ENCODE measurements at regions not wholly inside any gene's neighbourhood (a gene's known extent, or its start where the extent isn't known, plus 50 kb on each side); places are given as distances from the start of the nearest gene placed in this dataset.
A peak's percentile ranks its signal among the peaks of the same experiment; 100 is the strongest.

GRCh38 chr6:159118924-159119323 is 50.3 kb upstream of the FNDC1 start:
- DNase-seq: no peak
- Mint-ChIP-seq H3K27ac (no peak overlapping the region), H3K27me3 (ENCODE audit: low read depth) (peaks cover 2% of the 10 kb centered on the region), H3K4me1 (ENCODE audit: low read depth) (peaks cover 9% of the 10 kb centered on the region), H3K36me3 (ENCODE audit: low read depth) (no peaks in the 10 kb centered on the region), H3K4me3 (no peak overlapping the region), H3K9me3 (ENCODE audit: insufficient read depth) (no peaks in the 10 kb centered on the region)
- ATAC-seq: no peak
- CTCF ChIA-PET: interaction anchor here (0.8 to 2.2 kb wide), 5 partner anchors 9 to 110 kb away, joined by 3 to 18 read pairs (median 7); no protein-coding TSS in a partner anchor
- POLR2A ChIA-PET: no interaction called here

- POLR2A ChIA-PET: no interaction called here
- Mint-ChIP-seq H3K36me3 (ENCODE audit: low read depth) (no peaks in the 10 kb centered on the region), H3K9me3 (ENCODE audit: insufficient read depth) (no peaks in the 10 kb centered on the region), H3K4me3 (no peak overlapping the region), H3K4me1 (ENCODE audit: low read depth) (peaks cover 9% of the 10 kb centered on the region), H3K27ac (no peak overlapping the region), H3K27me3 (ENCODE audit: low read depth) (no peaks in the 10 kb centered on the region)
- no peak for DNase-seq
- CTCF ChIA-PET: interaction anchor here (11.9 kb wide), 1 partner anchor 17 kb away, joined by 170 read pairs; no protein-coding TSS in a partner anchor
- ATAC-seq: no peak
Measured at GRCh38 chr6:159117563-159117962, 51.6 kb upstream of the FNDC1 start.

- no peak for ATAC-seq
- Mint-ChIP-seq H3K4me1 (ENCODE audit: low read depth) (peaks cover 9% of the 10 kb centered on the region), H3K27me3 (ENCODE audit: low read depth) (no peaks in the 10 kb centered on the region), H3K9me3 (ENCODE audit: insufficient read depth) (no peaks in the 10 kb centered on the region), H3K36me3 (ENCODE audit: low read depth) (no peaks in the 10 kb centered on the region), H3K27ac (no peak overlapping the region), H3K4me3 (no peak overlapping the region)
- DNase-seq: no peak
- POLR2A ChIA-PET: no interaction called here
- CTCF ChIA-PET: interaction anchor here (11.9 kb wide), 1 partner anchor 18 kb away, joined by 170 read pairs; no protein-coding TSS in a partner anchor
Measured at GRCh38 chr6:159117046-159117445, 52.2 kb upstream of the FNDC1 start.

GRCh38 chr6:159116343-159116742 is 52.9 kb upstream of the FNDC1 start:
- no peaks in the 10 kb centered on the region for H3K9me3 Mint-ChIP-seq (ENCODE audit: insufficient read depth)
- no peaks in the 10 kb centered on the region for H3K36me3 Mint-ChIP-seq (ENCODE audit: low read depth)
- peaks cover 9% of the 10 kb centered on the region for H3K4me1 Mint-ChIP-seq (ENCODE audit: low read depth)
- DNase-seq (no peak), ATAC-seq (no peak)
- no peaks in the 10 kb centered on the region for H3K27me3 Mint-ChIP-seq (ENCODE audit: low read depth)
- POLR2A ChIA-PET: no interaction called here
- no peak overlapping the region for H3K27ac Mint-ChIP-seq
- CTCF ChIA-PET: interaction anchor here (1.0 to 11.9 kb wide), 4 partner anchors 12 to 109 kb away, joined by 3 to 170 read pairs (median 8); no protein-coding TSS in a partner anchor
- H3K4me3 Mint-ChIP-seq: no peak overlapping the region

GRCh38 chr6:159114569-159114968 is 54.6 kb upstream of the FNDC1 start:
- Mint-ChIP-seq H3K4me1 (ENCODE audit: low read depth) (peaks cover 17% of the 10 kb centered on the region), H3K27me3 (ENCODE audit: low read depth) (no peaks in the 10 kb centered on the region), H3K4me3 (no peak overlapping the region), H3K27ac (no peak overlapping the region), H3K36me3 (ENCODE audit: low read depth) (no peaks in the 10 kb centered on the region), H3K9me3 (ENCODE audit: insufficient read depth) (no peaks in the 10 kb centered on the region)
- no peak for ATAC-seq
- POLR2A ChIA-PET: no interaction called here
- no peak for DNase-seq
- CTCF ChIA-PET: interaction anchor here (1.3 to 11.9 kb wide), 5 partner anchors 10 to 106 kb away, joined by 3 to 170 read pairs (median 6); no protein-coding TSS in a partner anchor

GRCh38 chr6:159113223-159113622 is 56.0 kb upstream of the FNDC1 start:
- ChIA-PET CTCF (interaction anchor here (1.2 to 11.9 kb wide), 4 partner anchors 9 to 105 kb away, joined by 3 to 170 read pairs (median 4); no protein-coding TSS in a partner anchor), POLR2A (interaction anchor here (1.2 kb wide), 1 partner anchor 70 kb away, joined by 3 read pairs; no protein-coding TSS in a partner anchor)
- ATAC-seq (no peak), DNase-seq (no peak)
- Mint-ChIP-seq H3K36me3 (ENCODE audit: low read depth) (no peaks in the 10 kb centered on the region), H3K9me3 (ENCODE audit: insufficient read depth) (no peaks in the 10 kb centered on the region), H3K27ac (no peak overlapping the region), H3K4me3 (no peak overlapping the region), H3K4me1 (ENCODE audit: low read depth) (peaks cover 27% of the 10 kb centered on the region), H3K27me3 (ENCODE audit: low read depth) (no peaks in the 10 kb centered on the region)

DNA sequence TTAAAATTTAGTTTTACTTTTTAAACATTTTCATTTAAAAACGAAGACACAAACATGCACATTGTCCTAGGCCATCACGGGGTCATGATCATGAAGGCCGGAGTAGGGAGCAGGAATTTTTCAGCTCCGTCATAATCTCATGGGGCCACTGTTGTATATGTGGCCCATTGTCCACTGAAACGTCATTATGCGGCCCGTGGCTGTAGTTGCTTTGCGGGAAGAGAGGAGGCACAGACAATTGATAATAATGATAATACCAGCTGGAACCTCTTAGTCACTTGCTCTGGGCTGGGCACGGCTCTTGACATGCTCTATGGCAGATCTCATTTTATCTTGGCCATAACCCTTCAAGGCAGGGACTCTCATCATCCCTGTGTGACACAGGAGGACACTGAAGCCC is 56.5 kb upstream of the FNDC1 start:
- POLR2A ChIA-PET: interaction anchor here (1.2 kb wide), 1 partner anchor 69 kb away, joined by 3 read pairs; no protein-coding TSS in a partner anchor
- no peak for ATAC-seq

DNA sequence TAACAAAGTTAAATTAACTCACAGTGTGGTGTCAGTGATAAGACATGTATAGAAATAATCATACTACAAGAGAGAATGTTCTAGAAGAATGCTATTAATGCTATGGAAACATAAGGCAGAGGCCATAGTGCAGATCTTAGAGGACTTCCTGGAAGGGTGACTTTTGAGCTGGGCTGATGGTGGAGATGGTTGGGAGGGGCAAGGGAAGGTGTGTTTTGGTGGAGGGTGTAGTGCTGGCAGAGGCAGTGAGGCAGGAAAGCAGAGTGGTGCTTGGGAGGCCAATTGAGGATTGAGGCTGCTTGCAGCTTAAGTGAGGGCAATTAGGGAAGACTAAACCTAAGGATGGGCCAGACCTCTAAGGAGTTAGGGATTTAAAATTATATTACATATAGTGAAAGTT is 58.5 kb upstream of the FNDC1 start:
- ATAC-seq: no peak
- Mint-ChIP-seq H3K9me3 (ENCODE audit: insufficient read depth) (no peaks in the 10 kb centered on the region), H3K4me1 (ENCODE audit: low read depth) (peaks cover 51% of the 10 kb centered on the region), H3K36me3 (ENCODE audit: low read depth) (no peaks in the 10 kb centered on the region), H3K27me3 (ENCODE audit: low read depth) (no peaks in the 10 kb centered on the region), H3K4me3 (no peak overlapping the region), H3K27ac (peak overlapping the region; percentile 64)
- DNase-seq: no peak
- ChIA-PET POLR2A (interaction anchor here (1.0 to 19.7 kb wide), 3 partner anchors 12 to 70 kb away, joined by 3 to 361 read pairs (median 3); partner anchors contain the start of gene TAGAP), CTCF (interaction anchor here (0.7 to 18.9 kb wide), 22 partner anchors 8 to 338 kb away, joined by 3 to 522 read pairs (median 6); partner anchors contain the start of genes RSPH3 and TAGAP)

More for the DNA sequence above, 56.5 kb upstream of the FNDC1 start:
- H3K36me3 Mint-ChIP-seq (ENCODE audit: low read depth): no peaks in the 10 kb centered on the region
- CTCF ChIA-PET: interaction anchor here (1.2 to 11.9 kb wide), 4 partner anchors 9 to 104 kb away, joined by 3 to 170 read pairs (median 4); no protein-coding TSS in a partner anchor
- no peaks in the 10 kb centered on the region for H3K9me3 Mint-ChIP-seq (ENCODE audit: insufficient read depth)
- no peak overlapping the region for H3K27ac Mint-ChIP-seq
- peaks cover 32% of the 10 kb centered on the region for H3K4me1 Mint-ChIP-seq (ENCODE audit: low read depth)
- no peak for DNase-seq
- no peaks in the 10 kb centered on the region for H3K27me3 Mint-ChIP-seq (ENCODE audit: low read depth)
- no peak overlapping the region for H3K4me3 Mint-ChIP-seq

GRCh38 chr6:159110013-159110412 is 59.2 kb upstream of the FNDC1 start:
- H3K27ac Mint-ChIP-seq: no peak overlapping the region
- peak; percentile 60 for DNase-seq

DNA sequence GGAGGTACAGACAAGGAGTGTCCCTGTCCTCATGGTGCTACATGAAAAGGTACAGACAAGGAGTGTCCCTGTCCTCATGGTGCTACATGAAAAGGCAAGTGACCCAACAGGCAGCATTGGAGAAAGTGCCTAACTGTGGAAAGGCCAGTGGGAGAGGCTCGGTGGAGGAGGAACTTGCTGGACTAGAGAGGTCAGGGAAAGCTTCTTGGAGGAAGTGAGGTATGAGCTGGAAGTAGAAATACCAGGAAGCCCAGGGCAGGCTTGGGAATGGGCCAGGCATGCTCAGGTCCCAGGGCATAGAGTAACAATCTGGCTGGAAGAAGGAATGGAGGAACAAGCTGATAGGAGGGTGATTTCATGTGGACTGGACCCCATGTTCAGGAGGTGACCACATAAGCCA is 59.8 kb upstream of the FNDC1 start:
- H3K4me3 Mint-ChIP-seq: no peak overlapping the region
- no peaks in the 10 kb centered on the region for H3K36me3 Mint-ChIP-seq (ENCODE audit: low read depth)
- ATAC-seq (no peak), DNase-seq (no peak)
- ChIA-PET POLR2A (interaction anchor here (0.6 to 19.7 kb wide), 2 partner anchors 69 to 110 kb away, joined by 3 to 361 read pairs; partner anchors contain the start of gene TAGAP), CTCF (interaction anchor here (0.9 to 18.9 kb wide), 28 partner anchors 10 to 316 kb away, joined by 3 to 522 read pairs (median 5); partner anchors contain the start of genes RSPH3 and TAGAP)
- H3K9me3 Mint-ChIP-seq (ENCODE audit: insufficient read depth): no peaks in the 10 kb centered on the region
- H3K4me1 Mint-ChIP-seq (ENCODE audit: low read depth): peaks cover 65% of the 10 kb centered on the region
- no peaks in the 10 kb centered on the region for H3K27me3 Mint-ChIP-seq (ENCODE audit: low read depth)
- peak overlapping the region; percentile 12 for H3K27ac Mint-ChIP-seq

More at GRCh38 chr6:159110013-159110412, 59.2 kb upstream of the FNDC1 start:
- peaks cover 59% of the 10 kb centered on the region for H3K4me1 Mint-ChIP-seq (ENCODE audit: low read depth)
- no peak overlapping the region for H3K4me3 Mint-ChIP-seq
- no peaks in the 10 kb centered on the region for H3K36me3 Mint-ChIP-seq (ENCODE audit: low read depth)
- no peak for ATAC-seq
- no peaks in the 10 kb centered on the region for H3K27me3 Mint-ChIP-seq (ENCODE audit: low read depth)
- no peaks in the 10 kb centered on the region for H3K9me3 Mint-ChIP-seq (ENCODE audit: insufficient read depth)
- ChIA-PET CTCF (interaction anchor here (0.6 to 18.9 kb wide), 34 partner anchors 9 to 684 kb away, joined by 3 to 522 read pairs (median 5); partner anchors contain the start of genes RSPH3 and TAGAP), POLR2A (interaction anchor here (0.6 to 19.7 kb wide), 3 partner anchors 11 to 111 kb away, joined by 3 to 361 read pairs (median 3); partner anchors contain the start of gene TAGAP)

GRCh38 chr6:159108426-159108985 is 60.7 kb upstream of the FNDC1 start:
- POLR2A ChIA-PET: interaction anchor here (19.7 kb wide), 1 partner anchor 68 kb away, joined by 361 read pairs; the partner anchor contains the start of gene TAGAP
- peak overlapping the region; percentile 75 for H3K4me3 Mint-ChIP-seq
- DNase-seq: peak; percentile 14

More at GRCh38 chr6:159108426-159108985, 60.7 kb upstream of the FNDC1 start:
- Mint-ChIP-seq H3K27me3 (ENCODE audit: low read depth) (no peaks in the 10 kb centered on the region), H3K4me1 (ENCODE audit: low read depth) (peaks cover 74% of the 10 kb centered on the region), H3K27ac (peak overlapping the region; percentile 93), H3K36me3 (ENCODE audit: low read depth) (no peaks in the 10 kb centered on the region), H3K9me3 (ENCODE audit: insufficient read depth) (no peaks in the 10 kb centered on the region)
- CTCF ChIA-PET: interaction anchor here (0.9 to 18.9 kb wide), 6 partner anchors 14 to 96 kb away, joined by 3 to 522 read pairs (median 91); partner anchors contain the start of gene TAGAP
- no peak for ATAC-seq

Measured in activated CD8-positive, alpha-beta T cell treated with anti-CD3 and anti-CD28 coated beads, Interleukin-2, amount 10 ng/mL, durations not matched to agents 7 days and 5 days (primary cell).